HepG2 (cell line): ENCODE measurements at regions not wholly inside any gene's neighbourhood (a gene's known extent, or its start where the extent isn't known, plus 50 kb on each side); places are given as distances from the start of the nearest gene placed in this dataset.

ENCODE experiments used
- ATAC-seq: fragments of 200-7000 bp; cut with Tn5 transposase; 3 replicates; pipeline ENCODE4 v1.9.1; 2020; ENCODE audit warnings: mild to moderate bottlenecking, moderate library complexity
- BruUV-seq: library from RNA; stranded (reverse); fragments of 400-500 nt; replicated peaks from 2 replicates; lab custom pipeline; 2021; lab: Mats Ljungman, UMichigan
- CTCF ChIA-PET: fragments of 300-600 bp; formaldehyde crosslinking; extraction: SDS; loops from one replicate; lab custom pipeline; 2021; ENCODE audit warnings: low total read pairs, inconsistent platforms, low intra/inter-chr PET ratio; lab: Yijun Ruan, JAX
- POLR2A ChIA-PET: fragments of 350-600 bp; sonication (Branson Sonifier 250); formaldehyde crosslinking; loops from one replicate; lab custom pipeline; 2020; ENCODE audit warnings: antibody characterized with exemption, inconsistent platforms; lab: Yijun Ruan, JAX
- DNase-seq: peaks from one replicate; pipeline ENCODE4 v3.0.0-alpha.2; 2015; ENCODE audit warnings: low spot score
- FAIRE-seq: peaks from 3 replicates; lab custom pipeline; 2011; peaks lifted over from hg19 to GRCh38; lab: Jason Lieb, UNC
- H2AFZ ChIP-seq: one replicate; pipeline ENCODE4 v1.6.1; 2011; ENCODE audit warnings: low read length, inconsistent platforms
- H3K27ac ChIP-seq: fragments of 300-600 bp; 3 replicates; pipeline ENCODE4 v1.8.0; 2011; ENCODE audit warnings: mixed run types, mild to moderate bottlenecking, mixed read lengths, low read length, inconsistent platforms; ENCODE audit not compliant: insufficient read depth; ENCODE audit errors: extremely low read length
- H3K27me3 ChIP-seq, 2 experiments: fragments of 200-600 bp in 1 of 2; 2 replicates in 1 of 2; 3 replicates in 1 of 2; pipeline versions ENCODE4 v1.6.0 to v1.8.0; 2011; ENCODE audit warnings: low read length in 2 of 2, mild to moderate bottlenecking in 2 of 2, moderate library complexity in 2 of 2, inconsistent platforms in 1 of 2; ENCODE audit not compliant: insufficient read depth in 2 of 2, control insufficient read depth in 1 of 2
- H3K36me3 ChIP-seq, 2 experiments: fragments of 200-600 bp in 1 of 2; replicated peaks in 1 of 2; 2 replicates in 1 of 2; 3 replicates in 1 of 2; pipeline versions ENCODE4 v1.5.1 to v1.8.0; 2011; ENCODE audit warnings: low read length in 2 of 2, inconsistent platforms in 1 of 2; ENCODE audit not compliant: insufficient read depth in 2 of 2, control insufficient read depth in 1 of 2
- H3K4me1 ChIP-seq: 2 replicates; pipeline ENCODE4 v1.5.1; 2012; ENCODE audit warnings: low read length, inconsistent platforms; ENCODE audit not compliant: insufficient read depth
- H3K4me2 ChIP-seq: 2 replicates; pipeline ENCODE4 v1.6.0; 2011; ENCODE audit warnings: low read depth, low read length, inconsistent platforms
- H3K4me3 ChIP-seq, 3 experiments: fragments of 200-600 bp in 1 of 3; sonication (generic), shearing (Covaris generic) in 1 of 3; replicated peaks in 1 of 3; 2 replicates each; pipeline ENCODE4 v1.5.1; 2011 to 2016; ENCODE audit warnings: low read length in 3 of 3, inconsistent platforms in 2 of 3, low read depth in 2 of 3, mild to moderate bottlenecking in 2 of 3, control low read depth in 1 of 3, mixed read lengths in 1 of 3; ENCODE audit not compliant: insufficient read depth in 1 of 3
- H3K79me2 ChIP-seq: one replicate; pipeline ENCODE4 v1.6.1; 2011; ENCODE audit warnings: low read length, inconsistent platforms; ENCODE audit not compliant: insufficient read depth
- H3K9ac ChIP-seq: 2 replicates; pipeline ENCODE4 v1.6.0; 2011; ENCODE audit warnings: mild to moderate bottlenecking, low read depth, low read length, inconsistent platforms; ENCODE audit not compliant: insufficient read depth
- H3K9me3 ChIP-seq: 2 replicates; pipeline ENCODE4 v1.5.1; 2012; ENCODE audit warnings: mild to moderate bottlenecking, low read length
- H4K20me1 ChIP-seq: 2 replicates; pipeline ENCODE4 v1.6.0; 2011; ENCODE audit warnings: inconsistent platforms, mild to moderate bottlenecking, low read length, moderate library complexity; ENCODE audit not compliant: insufficient read depth
- BRCA1 ChIP-seq: sonication (generic); formaldehyde crosslinking; IDR thresholded peaks from 2 replicates; pipeline ENCODE4 v1.4.0; 2020; ENCODE audit warnings: missing genetic modification reagents
- HMGXB3 ChIP-seq: sonication (generic); formaldehyde crosslinking; IDR thresholded peaks from 2 replicates; pipeline ENCODE4 v1.4.0; 2020; ENCODE audit warnings: missing genetic modification reagents, borderline replicate concordance
- MAFF ChIP-seq: IDR thresholded peaks from 2 replicates; pipeline ENCODE4 v1.6.1; 2011; ENCODE audit warnings: low read depth, low read length, improper control_type of control experiment
- POLR2G ChIP-seq: fragments of 200-400 bp; formaldehyde crosslinking; IDR thresholded peaks from 2 replicates; pipeline ENCODE4 v1.6.1; 2018; ENCODE audit warnings: mild to moderate bottlenecking, low read depth, low read length, moderate library complexity
- RCOR2 ChIP-seq: IDR thresholded peaks from 2 replicates; pipeline ENCODE4 v1.6.1; 2016; ENCODE audit warnings: missing biosample characterization, missing genetic modification reagents
- REPIN1 ChIP-seq: sonication (generic); formaldehyde crosslinking; IDR thresholded peaks from 2 replicates; pipeline ENCODE4 v1.8.0; 2022; ENCODE audit warnings: missing genetic modification reagents, low read depth, mild to moderate bottlenecking, borderline replicate concordance
- SP2 ChIP-seq: sonication (generic); formaldehyde crosslinking; IDR thresholded peaks from 2 replicates; pipeline ENCODE4 v1.5.1; 2020; ENCODE audit warnings: mild to moderate bottlenecking, missing genetic modification reagents
- TRIM24 ChIP-seq: sonication (generic); formaldehyde crosslinking; IDR thresholded peaks from 2 replicates; pipeline ENCODE4 v1.8.0; 2022; ENCODE audit warnings: mild to moderate bottlenecking, missing genetic modification reagents
- ZFP1 ChIP-seq: IDR thresholded peaks from 2 replicates; pipeline ENCODE4 v1.6.1; 2016
- ZKSCAN8 ChIP-seq: IDR thresholded peaks from 2 replicates; pipeline ENCODE4 v1.6.1; 2016; ENCODE audit warnings: borderline replicate concordance, missing genetic modification reagents, missing compliant biosample characterization
- ZNF484 ChIP-seq: sonication (generic); formaldehyde crosslinking; IDR thresholded peaks from 2 replicates; pipeline ENCODE4 v1.5.1; 2020; ENCODE audit warnings: mild to moderate bottlenecking, low read depth, missing genetic modification reagents, borderline replicate concordance
- ZNF724P ChIP-seq: sonication (generic); formaldehyde crosslinking; IDR thresholded peaks from 2 replicates; pipeline ENCODE4 v1.8.0; 2022; ENCODE audit warnings: missing genetic modification reagents, borderline replicate concordance
- WGBS: methylation state at CpG from one replicate; pipeline ENCODE4 v1.1.6; 2017; ENCODE audit warnings: low lambda C conversion rate; 5-methylcytosine and 5-hydroxymethylcytosine counted together
- in situ Hi-C: cut with HindIII; loops from 2 replicates; pipeline ENCODE4 v1.10.0; 2017; ENCODE audit warnings: low pct_unique_long_range_greater_than_20kb; ENCODE audit not compliant: extremely low pct_ligation_motif_present
- intact Hi-C: fragments of 100-400 bp; cut with micrococcal nuclease; formaldehyde crosslinking; loops from one replicate; pipeline ENCODE4 v1.10.0; 2022; ENCODE audit not compliant: unreplicated experiment
- TF ChIP-seq, protein P1 (sequence below): sonication (generic); formaldehyde crosslinking; IDR thresholded peaks from 2 replicates; pipeline ENCODE4 v1.4.0; 2020; ENCODE audit warnings: missing genetic modification reagents

DNA sequence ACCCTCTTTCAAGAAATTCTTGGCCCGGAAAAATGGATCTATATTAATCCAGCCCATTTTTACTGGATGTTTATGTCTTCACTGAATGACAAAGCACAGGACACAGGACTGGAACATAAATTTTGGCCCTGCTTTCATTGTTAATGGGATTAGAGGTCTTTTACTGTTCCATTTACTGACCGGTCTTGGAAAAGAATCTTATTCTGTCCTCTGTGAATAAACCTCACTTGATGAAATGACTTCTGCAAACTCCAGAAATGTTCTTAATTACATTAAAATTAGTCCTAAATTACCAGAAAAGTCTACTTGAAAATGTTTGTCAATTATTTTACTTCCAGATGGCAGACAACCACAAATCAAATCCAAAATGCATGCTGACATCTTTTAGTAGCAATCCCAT is 79.3 kb upstream of the SLC24A5 start:
- Histone ChIP-seq H3K79me2 (no peaks in the 10 kb centered on the region), H3K9ac (no peak overlapping the region), H3K36me3 (no peaks in the 10 kb centered on the region), H3K27me3 (no peaks in the 10 kb centered on the region), H2AFZ (no peak overlapping the region), H3K9me3 (peaks cover 16% of the 10 kb centered on the region), H3K4me3 (no peak overlapping the region), H3K4me1 (no peaks in the 10 kb centered on the region), H3K27ac (no peak overlapping the region), H3K4me2 (no peak overlapping the region), H4K20me1 (no peaks in the 10 kb centered on the region)
- FAIRE-seq, result no peak
- TF ChIP-seq ZFP1 (no peak), BRCA1 (CRISPR knock-in tag) (no peak), SP2 (CRISPR knock-in tag) (no peak), ZNF724P (CRISPR knock-in tag) (no peak), TRIM24 (no peak), MAFF (no peak), ZNF484 (CRISPR knock-in tag) (no peak)
- CTCF ChIA-PET, result no interaction called here
- ATAC-seq, result no peak
- intact Hi-C loops (no loop called here), in situ Hi-C loops (no loop called here)
- POLR2A ChIA-PET, result no interaction called here
- DNase-seq, result no peak
- BruUV-seq, result no TSS peak
- WGBS, result 4% methylated on average over 2 of the region's 2 CpGs

DNA sequence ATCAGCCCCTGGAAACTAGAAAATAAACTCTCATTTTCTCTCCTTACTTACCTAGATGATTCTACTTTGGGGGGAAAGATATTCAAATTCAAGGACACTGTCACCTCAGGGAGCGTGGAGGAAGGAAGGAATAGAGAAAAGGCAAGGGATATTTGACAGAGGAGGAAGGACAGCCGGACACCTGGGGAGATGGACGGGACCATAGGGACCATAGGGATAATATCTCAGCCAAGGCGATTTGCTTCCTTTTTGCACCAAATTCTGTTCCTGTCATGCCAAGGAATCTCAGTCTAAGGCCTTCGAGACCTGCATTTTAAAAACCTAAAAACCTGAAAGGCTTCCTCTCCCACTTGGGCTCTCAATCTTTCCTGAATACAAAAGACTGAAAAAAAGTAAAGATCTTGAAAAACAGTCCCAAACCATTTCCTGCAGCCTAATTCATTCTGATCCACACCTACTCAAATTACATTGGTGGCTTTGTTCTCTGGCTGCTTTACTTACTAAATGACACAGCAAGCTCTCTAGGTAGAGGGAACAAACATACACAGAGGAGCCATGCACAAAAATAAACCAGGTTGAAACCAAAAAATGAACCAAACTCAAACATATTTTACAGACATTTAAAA is 73.9 kb upstream of the SLC24A5 start:
- no peak for ATAC-seq
- in situ Hi-C loops (no loop called here), intact Hi-C loops (no loop called here)
- no peak overlapping the region for H3K9ac ChIP-seq
- H3K79me2 ChIP-seq, result no peaks in the 10 kb centered on the region
- H3K4me1 ChIP-seq, result no peaks in the 10 kb centered on the region
- peaks cover 37% of the 10 kb centered on the region for H3K9me3 ChIP-seq
- no peak overlapping the region for H3K4me2 ChIP-seq
- BruUV-seq, result no TSS peak
- FAIRE-seq, result no peak
- H3K27me3 ChIP-seq, result no peaks in the 10 kb centered on the region
- H2AFZ ChIP-seq, result no peak overlapping the region
- ChIA-PET CTCF (no interaction called here), POLR2A (no interaction called here)
- under 1% methylated on average over 5 of the region's 5 CpGs for WGBS
- no peak overlapping the region for H3K4me3 ChIP-seq
- no peaks in the 10 kb centered on the region for H4K20me1 ChIP-seq
- no peaks in the 10 kb centered on the region for H3K36me3 ChIP-seq
- DNase-seq, result no peak
- no peak overlapping the region for H3K27ac ChIP-seq
- TF ChIP-seq POLR2G (no peak), HMGXB3 (CRISPR knock-in tag) (no peak), RCOR2 (CRISPR knock-in tag) (no peak), REPIN1 (CRISPR knock-in tag) (no peak), ZKSCAN8 (no peak)
- TF ChIP-seq, protein P1, sequence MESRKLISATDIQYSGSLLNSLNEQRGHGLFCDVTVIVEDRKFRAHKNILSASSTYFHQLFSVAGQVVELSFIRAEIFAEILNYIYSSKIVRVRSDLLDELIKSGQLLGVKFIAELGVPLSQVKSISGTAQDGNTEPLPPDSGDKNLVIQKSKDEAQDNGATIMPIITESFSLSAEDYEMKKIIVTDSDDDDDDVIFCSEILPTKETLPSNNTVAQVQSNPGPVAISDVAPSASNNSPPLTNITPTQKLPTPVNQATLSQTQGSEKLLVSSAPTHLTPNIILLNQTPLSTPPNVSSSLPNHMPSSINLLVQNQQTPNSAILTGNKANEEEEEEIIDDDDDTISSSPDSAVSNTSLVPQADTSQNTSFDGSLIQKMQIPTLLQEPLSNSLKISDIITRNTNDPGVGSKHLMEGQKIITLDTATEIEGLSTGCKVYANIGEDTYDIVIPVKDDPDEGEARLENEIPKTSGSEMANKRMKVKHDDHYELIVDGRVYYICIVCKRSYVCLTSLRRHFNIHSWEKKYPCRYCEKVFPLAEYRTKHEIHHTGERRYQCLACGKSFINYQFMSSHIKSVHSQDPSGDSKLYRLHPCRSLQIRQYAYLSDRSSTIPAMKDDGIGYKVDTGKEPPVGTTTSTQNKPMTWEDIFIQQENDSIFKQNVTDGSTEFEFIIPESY, result no peak
